Spleen (tissue), 11 donors: ENCODE measurements at regions not wholly inside any gene's neighbourhood (a gene's known extent, or its start where the extent isn't known, plus 50 kb on each side); places are given as distances from the start of the nearest gene placed in this dataset.

Experiments
- DNase-seq: peaks from one replicate; pipeline ENCODE4 v3.0.0-alpha.2; 2020
- H3K27ac ChIP-seq, 8 donors: fragments of 200-600 bp; sonication (generic) in 7 of 8; 1 replicate in 4 of 8; 2 replicates in 4 of 8; pipeline versions ENCODE4 v1.5.0 to v1.8.0; 2016 to 2021; ENCODE audit warnings: inconsistent platforms in 4 of 8, mild to moderate bottlenecking in 4 of 8, moderate library complexity in 1 of 8
- H3K27me3 ChIP-seq, 7 donors: fragments of 200-600 bp; sonication (generic) in 6 of 7; replicated peaks in 1 of 7; 1 replicate in 4 of 7; 2 replicates in 3 of 7; pipeline versions ENCODE4 v1.5.0 to v1.8.0; 2016 to 2021; ENCODE audit warnings: inconsistent platforms in 3 of 7, mild to moderate bottlenecking in 1 of 7
- H3K36me3 ChIP-seq, 6 donors: fragments of 200-600 bp; sonication (generic) in 5 of 6; 1 replicate in 4 of 6; 2 replicates in 2 of 6; pipeline versions ENCODE4 v1.5.0 to v1.8.0; 2016 to 2021; ENCODE audit warnings: inconsistent platforms in 2 of 6
- H3K4me1 ChIP-seq, 6 donors: fragments of 200-600 bp; sonication (generic) in 5 of 6; 1 replicate in 3 of 6; 2 replicates in 3 of 6; pipeline versions ENCODE4 v1.5.0 to v1.8.0; 2016 to 2021; ENCODE audit warnings: inconsistent platforms in 3 of 6
- H3K4me3 ChIP-seq, 8 donors: fragments of 200-600 bp; sonication (generic) in 7 of 8; 1 replicate in 4 of 8; 2 replicates in 4 of 8; pipeline versions ENCODE4 v1.5.0 to v1.8.0; 2016 to 2021; ENCODE audit warnings: inconsistent platforms in 4 of 8, mild to moderate bottlenecking in 4 of 8, moderate library complexity in 2 of 8
- H3K9me3 ChIP-seq, 8 donors: fragments of 200-600 bp; sonication (generic) in 7 of 8; 1 replicate in 4 of 8; 2 replicates in 4 of 8; pipeline versions ENCODE4 v1.5.0 to v1.8.0; 2016 to 2021; ENCODE audit warnings: inconsistent platforms in 4 of 8
- CTCF ChIP-seq, 11 experiments: fragments of 200-600 bp in 7 of 11; fragments of 450-650 bp in 4 of 11; sonication (generic) in 4 of 11; IDR thresholded peaks in 8 of 11; conservative IDR thresholded peaks in 3 of 11; 1 replicate in 7 of 11; 2 replicates in 4 of 11; pipeline versions ENCODE4 v1.4.0 to v1.8.0; 2016 to 2021; ENCODE audit warnings: antibody characterized with exemption in 11 of 11, inconsistent platforms in 4 of 11, mild to moderate bottlenecking in 1 of 11
- POLR2A ChIP-seq, 3 donors: fragments of 450-650 bp; IDR thresholded peaks; one replicate each; pipeline ENCODE4 v1.5.1; 2017; ENCODE audit warnings: antibody characterized with exemption in 3 of 3, mild to moderate bottlenecking in 1 of 3
- POLR2AphosphoS5 ChIP-seq, 3 donors: sonication (generic); formaldehyde crosslinking; IDR thresholded peaks; one replicate each; pipeline ENCODE4 v1.5.1; 2017; ENCODE audit warnings: antibody characterized with exemption in 3 of 3
- WGBS, 5 donors: extraction: QIAGEN DNeasy Blood & Tissue Kit in 3 of 5; methylation state at CpG; one replicate each; pipeline versions ENCODE4 v1.1.5 to v1.1.7; 2013 to 2018; 5-methylcytosine and 5-hydroxymethylcytosine counted together
- intact Hi-C: fragments of 100-400 bp; cut with DNase I; formaldehyde crosslinking; loops from one replicate; pipeline ENCODE4 v1.15.0; 2023; ENCODE audit warnings: low total_unique reads
- donor health status: healthy with polysubstance abuse.
- donor health status: DM: no; HTN: no; CAD: no; lungs with moderate emphysema.
- donor health status: DM: no; HTN: no; CAD: no.
- donor health status: Bipolar disorder and iron deficiency.
- donor health status: healthy.
- donor health status: DM: no; HTN: no; CAD: no.
- donor health status: DM: yes; HTN: yes; CAD: no.

GRCh38 chr1:73736125-73736524 is 461.9 kb downstream of the LRRIQ3 start:
- TF ChIP-seq CTCF (IDR thresholded peaks at IDR 0.05 in 8 of 11, conservative IDR thresholded peaks at IDR 0.05 in 3 of 11) (no peak), POLR2AphosphoS5 (IDR thresholded peaks at IDR 0.05) (no peak), POLR2A (IDR thresholded peaks at IDR 0.05) (no peak)
- H3K27me3 ChIP-seq, result no peaks in the 10 kb centered on the region
- no peak overlapping the region for H3K27ac ChIP-seq
- DNase-seq, result no peak
- peaks cover 0 to 11% (median 5%) of the 10 kb centered on the region in 8 donors for H3K9me3 ChIP-seq
- intact Hi-C loops, result no loop called here
- H3K4me1 ChIP-seq, result no peaks in the 10 kb centered on the region
- WGBS, 5 donors, result 35 to 43% (median 39%) methylated on average over 2 of the region's 2 CpGs
- no peak overlapping the region for H3K4me3 ChIP-seq
- no peaks in the 10 kb centered on the region for H3K36me3 ChIP-seq

GRCh38 chr1:73727036-73727435 is 470.9 kb downstream of the LRRIQ3 start:
- Histone ChIP-seq H3K27ac (no peak overlapping the region), H3K9me3 (no peaks in the 10 kb centered on the region), H3K36me3 (no peaks in the 10 kb centered on the region), H3K4me3 (no peak overlapping the region), H3K4me1 (no peaks in the 10 kb centered on the region), H3K27me3 (no peaks in the 10 kb centered on the region)
- TF ChIP-seq CTCF (IDR thresholded peaks at IDR 0.05 in 8 of 11, conservative IDR thresholded peaks at IDR 0.05 in 3 of 11), result no peak
- TF ChIP-seq POLR2A (IDR thresholded peaks at IDR 0.05), result no peak
- TF ChIP-seq POLR2AphosphoS5 (IDR thresholded peaks at IDR 0.05), result no peak
- intact Hi-C loops, result no loop called here
- no peak for DNase-seq

DNA sequence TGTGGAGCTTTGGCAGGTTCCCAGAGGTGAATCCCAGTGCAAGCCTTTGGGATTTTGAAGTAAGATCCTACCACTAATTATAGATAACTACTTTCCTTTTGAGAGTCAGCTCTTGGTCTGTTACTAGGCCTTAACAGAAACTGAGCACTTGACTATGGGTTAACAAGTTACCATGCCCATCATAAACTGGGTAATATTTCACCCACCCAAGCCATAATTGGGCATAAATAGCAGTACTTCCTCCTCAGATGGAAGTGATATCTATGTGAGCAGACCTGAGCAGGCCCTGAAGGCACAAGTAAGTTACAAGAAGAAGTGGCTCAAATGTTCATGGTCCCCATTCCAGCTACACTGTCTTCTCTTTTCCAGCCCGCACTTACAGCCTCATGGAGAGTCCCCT is 475.9 kb downstream of the LRRIQ3 start:
- TF ChIP-seq POLR2A (IDR thresholded peaks at IDR 0.05) (no peak), POLR2AphosphoS5 (IDR thresholded peaks at IDR 0.05) (no peak), CTCF (IDR thresholded peaks at IDR 0.05 in 8 of 11, conservative IDR thresholded peaks at IDR 0.05 in 3 of 11) (no peak)
- H3K27ac ChIP-seq, result no peak overlapping the region
- no peak for DNase-seq
- H3K36me3 ChIP-seq, result no peaks in the 10 kb centered on the region
- no peaks in the 10 kb centered on the region for H3K27me3 ChIP-seq
- H3K4me1 ChIP-seq, result no peaks in the 10 kb centered on the region
- intact Hi-C loops, result no loop called here
- H3K4me3 ChIP-seq, result no peak overlapping the region
- 74 to 95% (median 80%) methylated on average over 1 of the region's 1 CpG for WGBS, 5 donors
- H3K9me3 ChIP-seq, result no peaks in the 10 kb centered on the region

DNA sequence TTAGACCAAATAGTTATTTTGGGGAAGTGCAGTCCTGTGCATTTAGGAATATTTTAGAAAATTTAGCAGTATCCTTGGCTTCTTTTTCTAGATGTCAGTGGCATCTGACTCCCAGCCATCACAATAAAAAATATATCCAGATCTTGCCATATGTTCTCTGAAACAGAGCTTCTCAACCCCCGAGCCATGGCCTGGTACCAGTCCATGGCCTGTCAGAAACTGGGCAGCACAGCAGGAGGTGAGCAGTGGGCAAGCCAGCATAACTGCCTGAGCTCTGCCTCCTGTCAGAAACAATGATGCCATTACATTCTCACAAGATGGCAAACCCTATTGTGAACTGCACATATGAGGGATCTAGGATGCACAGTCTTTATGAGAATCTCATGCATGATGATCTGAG is 480.0 kb downstream of the LRRIQ3 start:
- 57 to 83% (median 64%) methylated on average over 1 of the region's 1 CpG for WGBS, 5 donors
- no peak for DNase-seq
- H3K4me3 ChIP-seq, result no peak overlapping the region
- H3K27me3 ChIP-seq, result no peaks in the 10 kb centered on the region
- H3K4me1 ChIP-seq, result no peaks in the 10 kb centered on the region
- H3K9me3 ChIP-seq, result peaks cover 0 to 6% (median 0%) of the 10 kb centered on the region in 8 donors
- no peak overlapping the region for H3K27ac ChIP-seq
- intact Hi-C loops, result no loop called here
- TF ChIP-seq CTCF (IDR thresholded peaks at IDR 0.05 in 8 of 11, conservative IDR thresholded peaks at IDR 0.05 in 3 of 11) (no peak), POLR2A (IDR thresholded peaks at IDR 0.05) (no peak), POLR2AphosphoS5 (IDR thresholded peaks at IDR 0.05) (no peak)
- H3K36me3 ChIP-seq, result no peaks in the 10 kb centered on the region
